B cell (primary cell): ENCODE measurements at regions not wholly inside any gene's neighbourhood (a gene's known extent, or its start where the extent isn't known, plus 50 kb on each side); places are given as distances from the start of the nearest gene placed in this dataset.
"Not testable (repeated sequence)": the region's sequence is repeated elsewhere in the genome, so short reads cannot be mapped to it uniquely, and the experiment has no call there.

Source experiments
- ATAC-seq: fragments of 200-7000 bp; cut with Tn5 transposase; one replicate; pipeline ENCODE4 v1.10.0; 2021; ENCODE audit warnings: low read depth, mild to moderate bottlenecking, moderate number of reproducible peaks, moderate library complexity
- CTCF ChIA-PET: fragments of 350-600 bp; sonication (Branson Sonifier 250); formaldehyde crosslinking; loops from one replicate; lab custom pipeline; 2021; ENCODE audit warnings: antibody characterized with exemption, inconsistent platforms; lab: Charles Lee
- POLR2A ChIA-PET: fragments of 350-600 bp; sonication (Branson Sonifier 250); formaldehyde crosslinking; loops from one replicate; lab custom pipeline; 2021; ENCODE audit warnings: antibody characterized with exemption; lab: Charles Lee
- DNase-seq: peaks from one replicate; pipeline ENCODE4 v3.0.0; 2013
- H2AFZ ChIP-seq: 2 replicates; pipeline ENCODE4 v1.6.1; 2012; ENCODE audit warnings: mild to moderate bottlenecking, low read depth, low read length; ENCODE audit not compliant: insufficient read depth, poor library complexity, severe bottlenecking
- H3K27ac ChIP-seq, 2 donors: 1 replicate in 1 of 2; 2 replicates in 1 of 2; pipeline ENCODE4 v1.5.1; 2012 to 2013; ENCODE audit warnings: low read length in 2 of 2, mild to moderate bottlenecking in 2 of 2, moderate library complexity in 1 of 2
- H3K27me3 ChIP-seq, 4 experiments: fragments of 200-600 bp in 1 of 4; sonication (generic) in 1 of 4; replicated peaks in 1 of 4; 1 replicate in 2 of 4; 2 replicates in 2 of 4; pipeline versions ENCODE4 v1.6.1 to v1.7.0; 2013 to 2016; ENCODE audit warnings: low read length in 3 of 4, mild to moderate bottlenecking in 2 of 4, mixed read lengths in 1 of 4, moderate library complexity in 1 of 4; ENCODE audit not compliant: insufficient read depth in 4 of 4, control insufficient read depth in 3 of 4; ENCODE audit errors: control extremely low read depth in 1 of 4
- H3K36me3 ChIP-seq, 2 experiments: replicated peaks in 1 of 2; 1 replicate in 1 of 2; 2 replicates in 1 of 2; pipeline versions ENCODE4 v1.6.1 to v1.7.1; 2013; ENCODE audit warnings: low read length in 1 of 2; ENCODE audit not compliant: insufficient read depth in 2 of 2, control insufficient read depth in 1 of 2; ENCODE audit errors: control extremely low read depth in 1 of 2, extremely low read depth in 1 of 2
- H3K4me1 ChIP-seq, 2 donors: fragments of 200-600 bp in 1 of 2; sonication (generic) in 1 of 2; 1 replicate in 1 of 2; 2 replicates in 1 of 2; pipeline versions ENCODE4 v1.5.1 to v1.6.1; 2013 to 2017; ENCODE audit warnings: low read length in 2 of 2; ENCODE audit not compliant: control insufficient read depth in 2 of 2, insufficient read depth in 2 of 2
- H3K4me2 ChIP-seq: replicated peaks from 2 replicates; pipeline ENCODE3; 2012; ENCODE audit warnings: mild to moderate bottlenecking, low read depth, low read length; ENCODE audit not compliant: poor library complexity, severe bottlenecking
- H3K4me3 ChIP-seq, 5 experiments: fragments of 200-600 bp in 1 of 5; sonication (generic) in 1 of 5; 1 replicate in 3 of 5; 2 replicates in 2 of 5; pipeline versions ENCODE4 v1.5.1 to v1.7.0; 2011 to 2016; ENCODE audit warnings: low read length in 4 of 5, mild to moderate bottlenecking in 4 of 5, low read depth in 2 of 5, control low read depth in 1 of 5, moderate library complexity in 1 of 5; ENCODE audit not compliant: insufficient read depth in 1 of 5; ENCODE audit errors: control extremely low read depth in 1 of 5, extremely low read depth in 1 of 5
- H3K79me2 ChIP-seq: fragments of 200-600 bp; sonication (generic); one replicate; pipeline ENCODE4 v1.6.0; 2016; ENCODE audit warnings: low read length; ENCODE audit not compliant: control insufficient read depth, insufficient read depth
- H3K9ac ChIP-seq: fragments of 200-600 bp; sonication (generic); 2 replicates; pipeline ENCODE4 v1.6.1; 2017; ENCODE audit warnings: mild to moderate bottlenecking, low read length, moderate library complexity
- H3K9me3 ChIP-seq, 3 donors: one replicate each; pipeline versions ENCODE4 v1.6.1 to v1.7.1; 2013; ENCODE audit warnings: low read length in 2 of 3; ENCODE audit not compliant: control insufficient read depth in 2 of 3, insufficient read depth in 1 of 3; ENCODE audit errors: control extremely low read depth in 1 of 3
- H4K20me1 ChIP-seq: 2 replicates; pipeline ENCODE4 v1.6.0; 2012; ENCODE audit warnings: mild to moderate bottlenecking, low read length; ENCODE audit not compliant: insufficient read depth, control insufficient read depth, poor library complexity, severe bottlenecking
- H3K27ac Mint-ChIP-seq: one replicate; pipeline ENCODE4 v1.8.0; 2021; ENCODE audit warnings: mixed read lengths
- H3K27me3 Mint-ChIP-seq: one replicate; pipeline ENCODE4 v1.8.0; 2021; ENCODE audit warnings: mixed read lengths
- H3K4me1 Mint-ChIP-seq: one replicate; pipeline ENCODE4 v1.8.0; 2021; ENCODE audit warnings: mixed read lengths
- H3K4me3 Mint-ChIP-seq: one replicate; pipeline ENCODE4 v1.8.0; 2021; ENCODE audit warnings: mixed read lengths
- H3K9me3 Mint-ChIP-seq: one replicate; pipeline ENCODE4 v1.8.0; 2022; ENCODE audit warnings: mixed read lengths; ENCODE audit not compliant: insufficient read depth
- WGBS: methylation state at CpG from one replicate; pipeline ENCODE4 v1.1.5; 2013; ENCODE audit warnings: missing lambda C conversion rate; ENCODE audit not compliant: insufficient coverage; 5-methylcytosine and 5-hydroxymethylcytosine counted together
- intact Hi-C: fragments of 100-400 bp; cut with micrococcal nuclease; formaldehyde crosslinking; loops from one replicate; pipeline ENCODE4 v1.10.0; 2022

DNA sequence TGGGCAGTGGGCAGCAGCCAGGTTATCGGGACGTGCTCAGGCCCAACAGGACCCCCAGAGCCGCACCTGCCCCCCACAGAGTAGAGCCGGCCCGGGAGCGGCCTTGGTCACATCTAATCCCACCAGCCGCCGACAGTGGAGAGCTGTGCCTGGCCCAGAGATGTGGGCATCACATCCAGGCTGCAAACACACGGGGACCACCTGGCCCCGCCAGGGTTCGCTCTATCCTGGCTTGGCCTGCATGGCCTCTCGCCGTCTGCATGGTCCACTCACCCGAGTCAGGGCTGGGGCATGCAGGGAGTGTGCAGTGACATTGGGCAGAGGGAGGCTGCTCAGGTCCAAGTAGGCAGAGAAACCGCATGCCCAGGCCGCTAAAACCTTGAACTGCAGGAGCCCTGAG, 144.9 kb downstream of the IGLL1 start:
- H4K20me1 ChIP-seq, H3K4me3 Mint-ChIP-seq, H3K9me3 Mint-ChIP-seq, CTCF ChIA-PET, intact Hi-C loops, H3K27me3 ChIP-seq, DNase-seq, H3K36me3 ChIP-seq, ATAC-seq, POLR2A ChIA-PET, H3K27me3 Mint-ChIP-seq, H3K9ac ChIP-seq, H3K79me2 ChIP-seq, H3K27ac ChIP-seq, H2AFZ ChIP-seq, H3K4me3 ChIP-seq, H3K9me3 ChIP-seq, H3K27ac Mint-ChIP-seq, H3K4me2 ChIP-seq: not testable (repeated sequence)
- peaks cover 5 to 12% of the 10 kb centered on the region in 2 donors for H3K4me1 ChIP-seq
- WGBS, result 98% methylated on average over 7 of the region's 16 CpGs
- H3K4me1 Mint-ChIP-seq, result peaks cover 14% of the 10 kb centered on the region

DNA sequence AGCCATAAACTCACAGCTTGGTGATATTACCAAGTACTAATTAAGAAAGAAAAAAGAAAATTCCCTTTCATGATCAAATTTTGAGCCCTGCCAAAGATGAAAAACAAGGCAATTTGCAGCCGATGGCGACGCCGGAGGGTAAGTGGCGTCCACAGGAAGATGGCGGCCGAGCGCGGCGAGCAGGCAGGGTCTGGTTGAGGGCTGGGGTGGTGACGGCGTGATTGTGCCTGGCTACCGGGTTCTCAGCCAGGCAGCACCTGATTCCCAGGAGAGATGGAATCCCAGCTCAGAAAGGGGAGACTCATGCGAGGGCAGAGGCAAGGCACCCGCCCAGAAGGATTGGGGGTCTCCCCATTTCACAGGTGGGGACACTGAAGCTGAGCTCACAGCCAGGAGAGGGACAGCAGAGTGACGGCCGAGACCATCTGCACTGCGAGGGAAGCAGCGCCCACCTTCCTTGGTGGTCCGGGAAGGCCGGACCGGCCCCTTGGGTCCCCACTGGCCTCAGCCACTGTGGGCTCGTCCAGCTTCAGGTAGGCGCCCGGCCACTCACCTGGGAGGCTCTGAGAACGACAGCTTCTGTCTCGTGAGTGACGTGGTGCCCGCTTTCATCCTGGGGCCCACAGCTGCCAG, 145.8 kb downstream of the IGLL1 start:
- H3K27ac ChIP-seq, H3K27me3 ChIP-seq, POLR2A ChIA-PET, H3K4me2 ChIP-seq, H2AFZ ChIP-seq, H3K9me3 Mint-ChIP-seq, ATAC-seq, H3K4me3 Mint-ChIP-seq, H4K20me1 ChIP-seq, H3K27me3 Mint-ChIP-seq, H3K27ac Mint-ChIP-seq, H3K4me3 ChIP-seq, DNase-seq, H3K79me2 ChIP-seq, H3K9ac ChIP-seq, H3K36me3 ChIP-seq, CTCF ChIA-PET, intact Hi-C loops: not testable (repeated sequence)
- Histone ChIP-seq H3K4me1 (peaks cover 5 to 12% of the 10 kb centered on the region in 2 donors), H3K9me3 (peaks cover 0 to 10% (median 4%) of the 10 kb centered on the region in 3 donors)
- WGBS, result 94% methylated on average over 21 of the region's 29 CpGs
- peaks cover 14% of the 10 kb centered on the region for H3K4me1 Mint-ChIP-seq
